ENCODE measurements at regions not wholly inside any gene's neighbourhood (a gene's known extent, or its start where the extent isn't known, plus 50 kb on each side); places are given as distances from the start of the nearest gene placed in this dataset.

DNA sequence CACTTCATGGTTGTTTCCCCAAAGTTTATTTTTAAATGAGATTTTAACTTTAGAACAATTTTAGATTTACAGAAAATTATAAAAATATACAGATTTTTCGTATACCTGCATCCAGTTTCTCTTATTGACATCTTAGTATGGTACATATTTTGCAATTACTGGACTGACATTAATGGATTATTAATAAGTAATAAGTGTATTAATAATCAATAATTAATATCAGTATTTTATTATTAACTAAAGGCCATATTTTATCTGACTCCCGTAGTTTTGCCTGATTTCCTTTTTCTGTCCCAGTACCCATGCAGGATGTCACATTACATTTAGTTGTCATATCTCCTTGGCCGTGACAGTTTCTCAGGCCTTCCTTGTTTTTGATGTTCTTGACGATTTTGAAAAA is 307.0 kb downstream of the C6orf118 start:
- TF ChIP-seq, protein P1, sequence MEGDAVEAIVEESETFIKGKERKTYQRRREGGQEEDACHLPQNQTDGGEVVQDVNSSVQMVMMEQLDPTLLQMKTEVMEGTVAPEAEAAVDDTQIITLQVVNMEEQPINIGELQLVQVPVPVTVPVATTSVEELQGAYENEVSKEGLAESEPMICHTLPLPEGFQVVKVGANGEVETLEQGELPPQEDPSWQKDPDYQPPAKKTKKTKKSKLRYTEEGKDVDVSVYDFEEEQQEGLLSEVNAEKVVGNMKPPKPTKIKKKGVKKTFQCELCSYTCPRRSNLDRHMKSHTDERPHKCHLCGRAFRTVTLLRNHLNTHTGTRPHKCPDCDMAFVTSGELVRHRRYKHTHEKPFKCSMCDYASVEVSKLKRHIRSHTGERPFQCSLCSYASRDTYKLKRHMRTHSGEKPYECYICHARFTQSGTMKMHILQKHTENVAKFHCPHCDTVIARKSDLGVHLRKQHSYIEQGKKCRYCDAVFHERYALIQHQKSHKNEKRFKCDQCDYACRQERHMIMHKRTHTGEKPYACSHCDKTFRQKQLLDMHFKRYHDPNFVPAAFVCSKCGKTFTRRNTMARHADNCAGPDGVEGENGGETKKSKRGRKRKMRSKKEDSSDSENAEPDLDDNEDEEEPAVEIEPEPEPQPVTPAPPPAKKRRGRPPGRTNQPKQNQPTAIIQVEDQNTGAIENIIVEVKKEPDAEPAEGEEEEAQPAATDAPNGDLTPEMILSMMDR (IDR thresholded peaks at IDR 0.05; ENCODE audit: poor library complexity): no peak
- no peak for TF ChIP-seq EZH2 (IDR thresholded peaks at IDR 0.05; ENCODE audit: borderline replicate concordance)
